GM19035 (cell line): ENCODE measurements at regions not wholly inside any gene's neighbourhood (a gene's known extent, or its start where the extent isn't known, plus 50 kb on each side); places are given as distances from the start of the nearest gene placed in this dataset.

ENCODE experiments used
- ATAC-seq: cut with Tn5 transposase; IDR thresholded peaks from one replicate; pipeline ENCODE4 v1.9.1; 2021; ENCODE audit not compliant: unreplicated experiment

DNA sequence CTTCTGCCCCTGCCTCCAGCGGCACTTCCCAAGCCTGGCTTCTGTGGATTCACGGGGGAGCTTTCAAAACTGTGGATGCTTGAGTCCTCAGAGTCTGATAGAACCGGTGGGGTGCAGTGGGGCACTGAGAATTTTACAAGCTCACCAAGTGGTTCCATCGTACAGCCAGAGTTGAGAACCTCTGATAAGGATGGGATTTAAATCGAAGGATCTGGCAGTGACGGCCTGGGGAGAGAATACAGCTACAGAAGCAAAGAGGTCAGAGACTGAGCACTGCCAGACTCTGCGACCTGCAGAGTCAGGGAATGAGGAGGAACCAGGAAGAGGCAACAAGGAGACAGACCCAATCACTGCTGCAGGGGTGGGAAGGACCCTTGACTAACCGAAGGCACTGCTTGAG, 124.6 kb upstream of the BOD1 start:
- ATAC-seq: no peak

- peak; percentile 1 for ATAC-seq
Observed at GRCh38 chr5:173741729-173742431, 125.4 kb upstream of the BOD1 start.

DNA sequence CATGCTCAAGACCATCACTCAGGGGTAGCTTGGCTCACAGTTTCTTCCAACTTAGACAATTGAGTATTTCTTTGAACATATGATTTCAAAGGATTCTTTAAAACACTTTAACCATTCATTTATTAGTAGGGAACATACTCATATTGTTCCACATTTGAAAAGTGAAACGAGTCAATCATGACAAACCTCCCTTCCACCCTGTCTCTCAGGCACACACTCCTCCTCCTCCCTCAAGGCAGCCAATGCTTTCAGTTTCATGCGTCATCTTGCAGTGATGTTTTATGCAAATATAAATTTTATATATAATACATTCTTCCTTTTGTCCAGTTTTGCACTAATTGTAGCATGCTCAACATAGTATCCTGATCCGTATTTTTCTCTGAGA, 126.0 kb upstream of the BOD1 start:
- peak; percentile 75 for ATAC-seq

DNA sequence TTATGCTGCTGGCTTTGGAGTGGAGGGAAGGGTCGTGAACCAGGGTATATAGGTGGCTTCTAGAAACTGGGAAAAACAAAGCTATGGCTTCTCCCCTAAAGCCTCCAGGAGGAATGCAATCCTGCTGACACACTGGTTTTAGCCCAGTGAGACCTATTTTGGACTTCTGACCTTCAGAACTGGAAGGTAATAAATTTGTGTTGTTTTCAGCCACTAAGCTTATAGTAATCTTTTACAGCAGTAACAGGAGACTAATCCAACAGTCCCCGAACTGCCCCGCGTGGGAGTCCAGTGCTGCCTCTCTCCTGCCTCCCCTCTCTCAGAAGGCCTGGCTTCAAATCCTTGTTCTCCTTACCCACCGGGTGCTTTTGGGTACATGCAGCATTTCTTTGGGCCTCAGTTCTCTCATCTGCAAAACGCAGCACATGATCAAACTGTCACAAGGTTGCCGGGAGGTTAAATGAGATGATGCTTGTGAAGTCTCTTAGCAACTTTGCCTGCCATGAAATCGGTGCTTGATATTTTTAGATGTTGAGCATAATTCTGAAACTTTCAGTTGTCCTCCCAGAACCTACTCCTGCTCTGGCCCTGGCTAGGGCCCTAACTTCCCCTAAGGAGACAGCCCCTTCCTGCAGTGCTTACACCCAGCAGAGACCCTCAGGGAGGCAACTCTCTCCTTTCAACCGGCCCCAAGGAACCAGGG, 127.3 kb upstream of the BOD1 start:
- ATAC-seq: peak; percentile 51

- no peak for ATAC-seq
Observed at GRCh38 chr5:173744551-173744950, 128.1 kb upstream of the BOD1 start.

- ATAC-seq: no peak
Observed at GRCh38 chr5:173745123-173745522, 128.7 kb upstream of the BOD1 start.

DNA sequence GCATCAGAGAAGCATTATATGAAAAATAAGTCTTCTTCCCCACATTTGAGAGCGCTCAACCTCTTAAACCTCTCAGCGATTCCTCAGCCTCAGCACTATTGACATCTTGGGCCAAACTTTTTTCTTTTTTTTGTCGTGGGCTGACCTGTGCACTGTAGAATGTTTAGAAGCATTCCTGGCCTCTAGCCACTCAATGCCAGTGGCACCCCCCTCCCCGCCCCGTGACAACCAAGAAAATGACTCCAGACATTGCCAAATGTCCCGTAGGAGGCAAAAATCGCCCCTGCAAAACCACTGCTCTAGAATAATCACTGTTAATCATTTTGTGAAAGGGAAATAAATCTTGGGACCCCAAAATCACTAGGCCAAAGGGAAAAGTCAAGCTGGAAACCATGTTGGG, 129.1 kb upstream of the BOD1 start:
- ATAC-seq: no peak

DNA sequence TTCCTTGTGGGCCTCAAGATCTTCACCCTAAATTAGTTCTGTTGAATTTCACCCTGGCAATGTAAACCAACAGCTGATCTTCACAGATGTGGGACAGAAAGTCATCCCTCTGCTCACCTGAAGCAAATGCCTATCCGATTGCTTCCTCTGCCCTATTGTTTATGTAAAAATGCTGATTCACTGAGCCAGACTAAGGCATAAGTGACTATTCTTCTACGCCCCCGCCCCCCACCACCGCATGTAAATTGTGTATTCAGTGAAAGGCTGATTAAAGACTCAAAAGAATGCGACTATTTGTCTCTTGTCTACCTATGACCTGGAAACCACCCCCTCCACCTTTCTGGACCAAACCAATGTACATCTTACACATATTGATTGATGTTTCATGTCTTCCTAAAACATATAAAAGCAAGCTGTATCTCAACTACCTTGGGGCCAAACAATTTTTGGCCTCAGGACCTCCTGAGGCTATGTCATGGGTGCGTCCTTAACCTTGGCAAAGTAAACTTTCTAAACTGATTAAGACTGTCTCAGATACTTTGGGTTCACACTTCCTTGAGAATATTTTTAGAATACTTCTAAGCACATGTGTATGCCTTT, 129.7 kb upstream of the BOD1 start:
- ATAC-seq: no peak

GRCh38 chr5:173747876-173748275, 131.4 kb upstream of the BOD1 start:
- ATAC-seq: no peak

DNA sequence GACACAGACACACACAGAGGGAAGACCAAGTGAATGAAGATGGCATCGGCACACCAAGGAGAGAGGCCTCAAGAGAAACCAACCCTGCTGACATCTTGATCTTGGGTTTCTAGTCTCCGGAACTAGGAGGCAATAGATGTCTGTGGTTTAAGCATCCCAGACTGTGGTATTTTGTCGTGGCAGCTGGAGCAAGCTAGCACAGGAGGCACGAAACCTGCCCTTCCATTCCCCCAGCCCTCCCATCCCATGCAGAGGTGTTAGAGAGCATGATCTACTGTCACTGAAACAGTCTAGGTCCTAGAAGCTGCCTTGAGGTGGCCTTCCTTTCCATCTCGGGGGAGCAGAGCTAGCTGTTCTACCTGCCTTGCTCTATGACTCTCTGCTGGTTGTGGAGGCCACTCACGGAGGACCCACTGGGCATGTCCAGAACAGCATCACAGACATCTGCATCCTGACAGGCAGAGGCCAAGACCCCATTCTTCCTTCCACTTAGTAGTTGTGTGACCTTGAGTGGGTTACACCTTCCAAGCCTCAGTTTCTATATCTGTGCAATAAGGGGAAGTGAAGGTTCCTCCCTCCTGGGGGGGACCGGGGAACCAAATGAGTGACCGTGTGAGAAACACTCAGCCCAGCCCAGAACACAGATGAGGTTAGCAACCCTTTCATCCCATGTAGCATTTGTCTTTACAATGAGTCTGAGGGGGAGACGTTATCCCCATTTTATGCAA, 134.3 kb upstream of the BOD1 start:
- peak; percentile 56 for ATAC-seq

DNA sequence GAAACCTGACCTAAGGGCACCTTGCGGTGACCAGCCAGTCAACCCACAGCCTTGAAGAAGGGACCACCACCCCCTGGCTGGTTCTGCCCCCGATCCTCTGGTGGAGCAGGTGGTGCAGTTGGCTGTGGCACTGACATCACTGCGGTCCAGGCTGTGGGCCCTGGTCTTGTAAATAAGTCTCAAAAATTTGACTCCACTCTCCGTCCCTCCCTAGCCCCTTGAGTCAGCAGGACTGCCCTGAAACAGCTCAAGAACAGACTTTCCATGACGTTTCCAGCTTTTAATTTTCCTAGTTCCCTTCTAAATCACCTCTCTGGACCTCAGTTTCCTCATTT, 134.8 kb upstream of the BOD1 start:
- ATAC-seq: peak; percentile 43

DNA sequence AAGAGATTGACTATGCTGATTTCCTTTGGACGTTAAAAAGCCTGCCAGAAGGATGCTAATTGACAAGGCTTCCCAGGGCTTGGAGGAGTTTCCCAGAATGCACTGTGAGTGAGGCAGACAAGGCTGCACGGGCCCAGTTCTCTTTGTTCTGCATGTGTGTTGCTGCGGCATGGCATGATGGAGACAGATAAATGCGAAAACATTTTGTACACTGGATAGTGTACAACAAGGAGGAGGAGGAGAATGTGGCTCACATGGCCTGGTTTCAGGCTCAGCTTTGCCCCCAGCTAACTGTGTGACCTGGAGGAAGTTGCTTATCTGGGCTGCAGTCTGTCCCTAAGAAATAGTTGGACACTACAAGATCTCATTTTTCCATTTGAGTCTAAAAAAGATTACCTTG, 135.5 kb upstream of the CPEB4 start:
- no peak for ATAC-seq

DNA sequence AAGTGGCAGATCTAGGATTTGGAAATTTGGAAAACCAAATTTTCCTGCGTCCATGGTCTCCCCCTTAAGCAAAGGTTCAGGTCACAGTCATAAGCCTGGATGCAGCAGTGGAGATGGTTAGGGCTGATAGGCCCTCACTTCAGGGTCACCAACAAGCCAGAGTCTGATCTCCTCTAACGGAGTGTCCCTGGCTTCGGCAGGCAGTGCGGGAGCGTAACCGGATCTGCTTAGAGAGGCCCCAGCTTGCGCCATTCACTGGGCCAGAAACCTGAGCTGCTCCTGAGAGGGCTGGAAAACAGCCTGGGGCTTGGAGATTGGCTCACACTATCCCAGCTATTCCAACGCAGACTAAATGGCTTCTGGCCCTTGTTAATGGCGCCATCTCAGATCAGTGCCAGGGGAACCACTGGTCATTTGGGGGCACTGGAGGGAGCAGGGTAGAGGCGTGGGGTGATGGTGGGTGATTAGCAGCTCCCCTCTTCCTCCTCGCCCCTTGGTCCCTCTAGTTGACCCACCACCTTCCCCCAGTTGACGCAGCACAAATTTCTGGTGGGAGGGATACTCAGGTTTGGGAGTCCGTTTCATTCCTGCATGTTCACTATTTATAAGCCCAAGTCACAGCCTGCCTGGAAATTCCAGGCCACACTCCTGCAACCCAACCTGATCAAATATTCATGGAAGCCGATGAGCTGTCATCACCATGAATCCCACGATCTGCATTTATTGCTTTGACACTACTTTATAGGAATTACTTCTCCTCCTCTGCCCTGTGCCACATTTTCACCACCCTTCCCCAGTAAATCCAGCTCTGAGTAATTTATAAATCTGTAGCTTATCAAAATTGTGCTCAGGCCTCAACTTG, 134.6 kb upstream of the CPEB4 start:
- ATAC-seq: no peak

GRCh38 chr5:173755319-173755718, 132.8 kb upstream of the CPEB4 start:
- ATAC-seq: no peak

DNA sequence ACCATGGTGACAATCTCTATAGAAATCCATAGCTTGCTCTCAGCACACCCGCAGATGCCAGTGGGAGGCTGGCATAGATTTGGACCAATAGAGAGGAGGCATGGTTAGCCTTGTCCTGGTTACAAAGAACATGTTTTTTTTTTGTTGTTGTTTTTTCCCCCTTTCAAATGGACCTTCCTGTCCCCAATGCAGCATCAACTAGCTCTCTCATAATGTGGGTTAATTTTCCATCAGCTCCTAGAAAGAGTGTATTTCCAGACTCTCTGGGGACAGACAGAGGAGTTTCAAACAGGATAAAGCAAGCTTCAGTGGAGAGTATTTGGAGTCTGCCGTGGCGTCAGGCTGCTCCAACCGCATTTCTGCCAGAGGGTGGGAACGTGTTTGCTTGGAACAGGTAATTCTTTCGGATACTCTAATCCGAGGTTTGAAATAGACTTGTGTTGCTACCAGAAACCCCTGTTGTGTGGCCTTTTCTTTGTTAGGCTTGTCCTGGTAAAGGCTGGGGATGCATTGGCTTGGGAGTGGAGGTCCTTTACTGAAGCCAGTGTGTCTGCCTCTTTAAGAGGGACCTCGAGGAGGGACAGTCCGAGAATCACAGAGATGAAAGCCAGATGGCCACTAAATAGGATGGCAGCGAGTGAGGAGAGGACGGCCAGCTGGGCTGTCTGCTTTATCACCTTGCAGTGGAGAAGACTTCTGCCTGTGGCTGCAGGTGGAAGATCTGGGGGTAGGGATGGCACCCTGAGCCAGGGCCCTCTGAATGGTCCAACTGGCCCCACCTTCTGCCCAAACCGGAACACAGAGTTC, 130.5 kb upstream of the CPEB4 start:
- no peak for ATAC-seq

DNA sequence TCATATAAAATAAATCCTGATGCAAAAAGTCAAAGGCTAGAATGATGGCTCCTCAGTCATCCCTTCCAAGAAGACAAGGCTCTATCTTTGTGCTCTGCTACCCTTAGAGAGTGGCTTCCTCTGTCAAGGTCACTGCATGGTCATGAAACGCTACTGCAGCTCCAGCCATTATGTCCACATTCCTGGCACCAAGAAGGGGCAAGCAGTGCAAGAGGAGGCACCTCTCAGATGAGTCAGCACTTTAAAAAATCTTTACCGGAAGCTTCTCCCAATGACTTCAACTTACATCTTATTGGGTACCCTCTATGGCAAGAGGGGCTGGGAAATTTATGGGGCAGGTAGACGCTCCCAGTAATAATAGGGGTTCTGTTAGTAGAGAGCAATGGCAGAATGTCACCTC, 129.5 kb upstream of the CPEB4 start:
- ATAC-seq: no peak

DNA sequence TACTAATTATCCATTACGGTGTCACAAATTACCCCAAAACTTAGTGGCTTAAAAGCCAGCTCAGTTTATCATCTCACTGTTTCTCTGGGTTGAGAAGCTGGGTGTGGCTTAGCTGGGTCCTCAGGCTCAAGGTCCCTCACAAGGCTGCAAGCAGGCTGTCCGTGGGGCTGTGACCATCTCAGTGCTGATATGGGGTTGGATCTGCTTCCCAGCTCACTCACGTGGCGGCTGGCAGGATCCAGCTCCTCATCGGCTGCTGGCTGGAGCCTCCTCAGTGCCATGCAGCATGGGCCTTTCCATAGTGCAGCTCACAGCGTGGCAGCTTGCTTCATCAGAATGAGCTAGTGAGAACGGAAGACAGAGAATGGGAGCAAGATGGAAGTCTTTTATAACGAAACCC, 128.5 kb upstream of the CPEB4 start:
- ATAC-seq: no peak

- ATAC-seq: no peak
Observed at GRCh38 chr5:173760461-173761177, 127.5 kb upstream of the CPEB4 start.

DNA sequence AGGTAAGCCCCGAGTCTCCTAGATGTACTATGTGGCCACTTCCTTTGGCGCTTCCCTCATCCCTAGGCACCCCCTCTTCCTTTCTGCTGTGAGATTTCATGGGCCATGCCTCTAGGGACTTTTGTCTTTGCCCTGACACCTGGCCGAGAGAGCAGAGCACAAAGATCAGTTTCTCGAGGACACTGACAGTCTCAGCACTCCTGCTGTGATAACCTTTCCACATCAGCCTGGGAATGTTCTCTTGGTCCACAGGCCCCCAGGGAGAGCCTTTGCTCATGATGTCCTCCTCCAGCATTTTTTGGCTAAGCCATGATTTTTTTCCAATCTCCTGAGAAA, 127.0 kb upstream of the CPEB4 start:
- no peak for ATAC-seq

- no peak for ATAC-seq
Observed at GRCh38 chr5:173762045-173762444, 126.1 kb upstream of the CPEB4 start.
